Hepatocyte (in vitro differentiated cells): ENCODE measurements at regions not wholly inside any gene's neighbourhood (a gene's known extent, or its start where the extent isn't known, plus 50 kb on each side); places are given as distances from the start of the nearest gene placed in this dataset.

Source experiments
- CTCF ChIP-seq: fragments of 200-600 bp; sonication (generic); IDR thresholded peaks from 2 replicates; pipeline ENCODE4 v1.5.1; 2016; ENCODE audit warnings: antibody characterized with exemption, mild to moderate bottlenecking; ENCODE audit not compliant: poor library complexity
- EZH2 ChIP-seq: fragments of 200-600 bp; sonication (generic); IDR thresholded peaks from 2 replicates; pipeline ENCODE4 v1.6.1; 2016; ENCODE audit warnings: antibody characterized with exemption, mild to moderate bottlenecking, borderline replicate concordance

- no peak for TF ChIP-seq CTCF
- no peak for TF ChIP-seq EZH2
These were observed 149.8 kb upstream of the MAF start for GRCh38 chr16:79750311-79750710.
